Right lobe of liver (tissue), 6 donors: ENCODE measurements at regions not wholly inside any gene's neighbourhood (a gene's known extent, or its start where the extent isn't known, plus 50 kb on each side); places are given as distances from the start of the nearest gene placed in this dataset.

Source experiments
- ATAC-seq, 4 donors: fragments of 200-7000 bp; cut with Tn5 transposase; one replicate each; pipeline ENCODE4 v1.9.1; 2020; ENCODE audit warnings: mild to moderate bottlenecking in 4 of 4, moderate library complexity in 4 of 4
- DNase-seq, 3 donors: peaks; one replicate each; pipeline ENCODE4 v3.0.0-alpha.2; 2020
- H3K27ac ChIP-seq, 3 donors: fragments of 200-600 bp; one replicate each; pipeline ENCODE4 v1.8.0; 2022
- H3K27me3 ChIP-seq, 2 donors: fragments of 200-600 bp; one replicate each; pipeline ENCODE4 v1.8.0; 2022
- H3K36me3 ChIP-seq, 4 donors: fragments of 200-600 bp; sonication (generic) in 1 of 4; one replicate each; pipeline versions ENCODE4 v1.5.1 to v1.8.0; 2017 to 2022; ENCODE audit warnings: control low read depth in 1 of 4
- H3K4me1 ChIP-seq, 4 donors: fragments of 200-600 bp; sonication (generic) in 1 of 4; one replicate each; pipeline versions ENCODE4 v1.5.1 to v1.8.0; 2017 to 2022; ENCODE audit warnings: control low read depth in 1 of 4
- H3K4me3 ChIP-seq, 3 donors: fragments of 200-600 bp; one replicate each; pipeline ENCODE4 v1.8.0; 2022
- H3K9me3 ChIP-seq, 4 donors: fragments of 200-600 bp; sonication (generic) in 1 of 4; one replicate each; pipeline versions ENCODE4 v1.5.1 to v1.8.0; 2017 to 2022; ENCODE audit warnings: control low read depth in 1 of 4
- POLR2A ChIP-seq: fragments of 450-650 bp; IDR thresholded peaks from one replicate; pipeline ENCODE4 v1.6.1; 2017; ENCODE audit warnings: antibody characterized with exemption, mild to moderate bottlenecking
- WGBS: methylation state at CpG from one replicate; pipeline ENCODE4 v1.1.6; 2018; ENCODE audit warnings: low coverage, low lambda C conversion rate; ENCODE audit not compliant: insufficient coverage; ENCODE audit errors: missing lambda C conversion rate; 5-methylcytosine and 5-hydroxymethylcytosine counted together
- intact Hi-C, 2 donors: fragments of 100-400 bp; cut with DNase I; formaldehyde crosslinking; loops; one replicate each; pipeline versions ENCODE4 v1.11.2 to v1.14.1; 2022
- small RNA-seq, 2 experiments: library from RNA; depleted of rRNA; stranded (forward); fragments of <200 nt; gene quantifications; one replicate each; pipeline ENCODE3, GENCODE V24; 2016
- TF ChIP-seq, protein P1 (sequence below), 4 donors: fragments of 200-600 bp in 3 of 4; fragments of 450-650 bp in 1 of 4; IDR thresholded peaks; one replicate each; pipeline versions ENCODE4 v1.5.1 to v1.8.0; 2016 to 2022; ENCODE audit warnings: antibody characterized with exemption in 4 of 4, mild to moderate bottlenecking in 2 of 4
- donor health status: DM: no; HTN: yes; CAD: no.
- donor health status: DM: no; HTN: no; CAD: no.
- donor health status: DM: no; HTN: no; CAD: no.
- donor health status: DM: no; HTN: yes; CAD: no.
- donor health status: DM: no; HTN: yes; CAD: no.

DNA sequence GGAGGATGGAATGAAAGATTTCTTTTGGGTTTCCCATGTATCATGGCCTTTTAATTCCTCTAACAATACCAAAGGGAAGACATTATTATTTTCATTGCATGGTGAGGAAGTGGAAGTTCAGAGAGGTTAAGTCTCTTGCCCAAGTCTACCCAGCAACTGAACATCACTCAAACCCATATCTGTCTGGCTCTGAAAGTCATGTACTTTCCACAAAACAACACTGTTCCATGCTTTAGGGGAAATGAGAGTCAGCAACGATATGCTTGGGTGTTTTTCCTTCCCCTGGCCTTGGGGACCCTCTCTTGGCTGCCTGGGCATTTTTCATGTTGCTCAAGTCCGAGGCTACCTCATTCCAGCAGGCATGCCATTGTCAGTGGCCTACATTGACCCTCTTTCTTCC lies 118.8 kb downstream of the ADTRP start:
- intact Hi-C loops, result loop anchor here in 1 of 2 donors (10.0 kb wide), 1 partner anchor 575 kb away; no protein-coding TSS in a partner anchor
- DNase-seq (no peak), ATAC-seq (no peak)
- H3K4me3 ChIP-seq, result no peak overlapping the region
- no peak overlapping the region for H3K27ac ChIP-seq
- no peaks in the 10 kb centered on the region for H3K27me3 ChIP-seq
- WGBS, result 67% methylated on average over 2 of the region's 2 CpGs
- H3K9me3 ChIP-seq, result no peaks in the 10 kb centered on the region
- no peaks in the 10 kb centered on the region for H3K36me3 ChIP-seq
- peaks cover 0 to 12% (median 0%) of the 10 kb centered on the region in 4 donors for H3K4me1 ChIP-seq
- no peak for TF ChIP-seq POLR2A
- TF ChIP-seq, protein P1, sequence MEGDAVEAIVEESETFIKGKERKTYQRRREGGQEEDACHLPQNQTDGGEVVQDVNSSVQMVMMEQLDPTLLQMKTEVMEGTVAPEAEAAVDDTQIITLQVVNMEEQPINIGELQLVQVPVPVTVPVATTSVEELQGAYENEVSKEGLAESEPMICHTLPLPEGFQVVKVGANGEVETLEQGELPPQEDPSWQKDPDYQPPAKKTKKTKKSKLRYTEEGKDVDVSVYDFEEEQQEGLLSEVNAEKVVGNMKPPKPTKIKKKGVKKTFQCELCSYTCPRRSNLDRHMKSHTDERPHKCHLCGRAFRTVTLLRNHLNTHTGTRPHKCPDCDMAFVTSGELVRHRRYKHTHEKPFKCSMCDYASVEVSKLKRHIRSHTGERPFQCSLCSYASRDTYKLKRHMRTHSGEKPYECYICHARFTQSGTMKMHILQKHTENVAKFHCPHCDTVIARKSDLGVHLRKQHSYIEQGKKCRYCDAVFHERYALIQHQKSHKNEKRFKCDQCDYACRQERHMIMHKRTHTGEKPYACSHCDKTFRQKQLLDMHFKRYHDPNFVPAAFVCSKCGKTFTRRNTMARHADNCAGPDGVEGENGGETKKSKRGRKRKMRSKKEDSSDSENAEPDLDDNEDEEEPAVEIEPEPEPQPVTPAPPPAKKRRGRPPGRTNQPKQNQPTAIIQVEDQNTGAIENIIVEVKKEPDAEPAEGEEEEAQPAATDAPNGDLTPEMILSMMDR (IDR thresholded peaks at IDR 0.05), result no peak

DNA sequence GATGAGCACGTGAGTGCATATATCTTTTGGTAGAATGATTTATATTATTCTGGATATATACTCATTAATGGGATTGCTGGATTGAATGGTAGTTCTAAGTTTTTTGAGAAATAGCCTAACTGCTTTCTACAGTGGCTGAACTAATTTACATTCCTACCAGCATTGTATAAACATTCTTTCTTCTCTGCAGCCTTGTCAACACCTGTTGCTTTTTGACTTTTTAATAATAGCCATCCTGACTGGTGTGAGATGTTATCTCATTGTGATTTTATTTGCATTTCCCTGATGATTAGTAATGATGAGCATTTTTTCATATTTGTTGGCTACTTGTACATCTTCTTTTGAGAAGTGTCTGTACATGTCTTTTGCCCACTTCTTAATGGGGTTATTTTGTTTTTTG lies 116.3 kb downstream of the ADTRP start:
- no peak for TF ChIP-seq POLR2A
- TF ChIP-seq, protein P1 (IDR thresholded peaks at IDR 0.05), result no peak
- no peak overlapping the region for H3K4me3 ChIP-seq
- no peak overlapping the region for H3K27ac ChIP-seq
- no peaks in the 10 kb centered on the region for H3K27me3 ChIP-seq
- intact Hi-C loops, result no loop called here
- ATAC-seq (no peak), DNase-seq (no peak)
- WGBS, result 53% methylated on average over 1 of the region's 1 CpG
- no peaks in the 10 kb centered on the region for H3K4me1 ChIP-seq
- H3K36me3 ChIP-seq, result no peaks in the 10 kb centered on the region
- no peaks in the 10 kb centered on the region for H3K9me3 ChIP-seq

DNA sequence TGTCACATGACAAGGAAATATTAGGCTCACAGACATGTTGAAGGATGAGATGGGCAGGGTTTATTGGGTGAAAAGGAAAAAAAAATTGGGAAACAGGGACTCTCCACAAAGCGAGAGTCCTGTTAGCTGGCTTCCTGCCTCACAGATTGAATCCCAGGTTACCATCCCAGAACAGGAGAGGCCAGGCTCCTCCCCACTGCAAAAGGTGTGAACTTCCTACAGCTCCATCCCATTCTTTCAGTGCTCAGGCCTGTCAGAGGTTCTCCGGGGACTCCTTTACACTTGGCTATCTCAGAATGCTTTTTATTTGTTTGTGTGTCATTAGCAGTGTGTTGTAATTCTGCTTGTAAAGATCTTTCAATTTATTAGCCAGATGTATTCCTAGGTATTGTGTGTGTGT lies 115.1 kb downstream of the ADTRP start:
- ATAC-seq, result no peak
- 75% methylated on average over 2 of the region's 2 CpGs for WGBS

More for the DNA sequence above, 115.1 kb downstream of the ADTRP start:
- Histone ChIP-seq H3K27ac (no peak overlapping the region), H3K4me1 (no peaks in the 10 kb centered on the region), H3K4me3 (no peak overlapping the region), H3K27me3 (no peaks in the 10 kb centered on the region), H3K9me3 (no peaks in the 10 kb centered on the region), H3K36me3 (no peaks in the 10 kb centered on the region)
- intact Hi-C loops, result no loop called here
- DNase-seq, result no peak
- TF ChIP-seq, protein P1 (IDR thresholded peaks at IDR 0.05), result no peak
- no peak for TF ChIP-seq POLR2A

Small RNA genes in the stretch of these regions (small RNA-seq; reads per million reads assigned to genes)
- gene RF00017, result 0 reads per million in 2 experiments
